ENCODE measurements at regions not wholly inside any gene's neighbourhood (a gene's known extent, or its start where the extent isn't known, plus 50 kb on each side); places are given as distances from the start of the nearest gene placed in this dataset.
"Not testable (repeated sequence)": the region's sequence is repeated elsewhere in the genome, so short reads cannot be mapped to it uniquely, and the experiment has no call there.

- Histone ChIP-seq H3K27me3 (replicated peaks; ENCODE audit: control insufficient read depth, insufficient read depth, low read length) (no peaks in the 10 kb centered on the region), H3K4me3 (replicated peaks; ENCODE audit: low read depth, low read length) (no peak overlapping the region), H3K36me3 (ENCODE audit: control insufficient read depth, insufficient read depth, low read length) (no peaks in the 10 kb centered on the region)
- TF ChIP-seq CTCF (IDR thresholded peaks at IDR 0.05; ENCODE audit: insufficient read depth, low read length, poor library complexity, severe bottlenecking) = no peak
- DNase-seq (ENCODE audit: extremely low read depth, insufficient read length) = no peak
Measured at GRCh38 chr14:57046175-57046574, 222.5 kb downstream of the EXOC5 start.

- not testable (repeated sequence) for H3K27me3 ChIP-seq (replicated peaks; ENCODE audit: control insufficient read depth, insufficient read depth, low read length); H3K36me3 ChIP-seq (ENCODE audit: control insufficient read depth, insufficient read depth, low read length); DNase-seq (ENCODE audit: extremely low read depth, insufficient read length); H3K4me3 ChIP-seq (replicated peaks; ENCODE audit: low read depth, low read length)
Measured at GRCh38 chr14:57044101-57044973, 224.4 kb downstream of the EXOC5 start.

- TF ChIP-seq CTCF (IDR thresholded peaks at IDR 0.05; ENCODE audit: insufficient read depth, low read length, poor library complexity, severe bottlenecking) = no peak
- Histone ChIP-seq H3K27me3 (replicated peaks; ENCODE audit: control insufficient read depth, insufficient read depth, low read length) (no peaks in the 10 kb centered on the region), H3K36me3 (ENCODE audit: control insufficient read depth, insufficient read depth, low read length) (no peaks in the 10 kb centered on the region), H3K4me3 (replicated peaks; ENCODE audit: low read depth, low read length) (no peak overlapping the region)
- no peak for DNase-seq (ENCODE audit: extremely low read depth, insufficient read length)
Measured at GRCh38 chr14:57038689-57039088, 228.4 kb upstream of the OTX2 start.

GRCh38 chr14:57031474-57031873 lies 221.2 kb upstream of the OTX2 start:
- TF ChIP-seq CTCF (IDR thresholded peaks at IDR 0.05; ENCODE audit: insufficient read depth, low read length, poor library complexity, severe bottlenecking) = no peak
- Histone ChIP-seq H3K36me3 (ENCODE audit: control insufficient read depth, insufficient read depth, low read length) (no peaks in the 10 kb centered on the region), H3K4me3 (replicated peaks; ENCODE audit: low read depth, low read length) (no peak overlapping the region), H3K27me3 (replicated peaks; ENCODE audit: control insufficient read depth, insufficient read depth, low read length) (no peaks in the 10 kb centered on the region)
- DNase-seq (ENCODE audit: extremely low read depth, insufficient read length) = no peak

- no peak for TF ChIP-seq CTCF (IDR thresholded peaks at IDR 0.05; ENCODE audit: insufficient read depth, low read length, poor library complexity, severe bottlenecking)
- H3K36me3 ChIP-seq (ENCODE audit: control insufficient read depth, insufficient read depth, low read length) = no peaks in the 10 kb centered on the region
- no peak for DNase-seq (ENCODE audit: extremely low read depth, insufficient read length)
- no peak overlapping the region for H3K4me3 ChIP-seq (replicated peaks; ENCODE audit: low read depth, low read length)
- H3K27me3 ChIP-seq (replicated peaks; ENCODE audit: control insufficient read depth, insufficient read depth, low read length) = no peaks in the 10 kb centered on the region
Measured at GRCh38 chr14:57029620-57030253, 219.5 kb upstream of the OTX2 start.

- DNase-seq (ENCODE audit: extremely low read depth, insufficient read length) = no peak
- Histone ChIP-seq H3K4me3 (replicated peaks; ENCODE audit: low read depth, low read length) (no peak overlapping the region), H3K27me3 (replicated peaks; ENCODE audit: control insufficient read depth, insufficient read depth, low read length) (no peaks in the 10 kb centered on the region), H3K36me3 (ENCODE audit: control insufficient read depth, insufficient read depth, low read length) (no peaks in the 10 kb centered on the region)
- TF ChIP-seq CTCF (IDR thresholded peaks at IDR 0.05; ENCODE audit: insufficient read depth, low read length, poor library complexity, severe bottlenecking) = no peak
Measured at GRCh38 chr14:57025456-57025855, 215.2 kb upstream of the OTX2 start.

Measured in GM06990 (cell line).